H1 (cell line): ENCODE measurements at regions not wholly inside any gene's neighbourhood (a gene's known extent, or its start where the extent isn't known, plus 50 kb on each side); places are given as distances from the start of the nearest gene placed in this dataset.

ENCODE experiments used
- CTCF ChIP-seq, 3 experiments: IDR thresholded peaks; 1 replicate in 2 of 3; 2 replicates in 1 of 3; pipeline versions ENCODE4 v1.5.1 to v1.6.1; 2011; ENCODE audit warnings: low read length in 3 of 3, mild to moderate bottlenecking in 3 of 3, inconsistent platforms in 2 of 3, low read depth in 1 of 3, moderate library complexity in 1 of 3; ENCODE audit not compliant: insufficient read depth in 1 of 3; ENCODE audit errors: control extremely low read depth in 1 of 3
- JUN ChIP-seq: IDR thresholded peaks from 2 replicates; pipeline ENCODE4 v1.6.1; 2011; ENCODE audit warnings: low read depth, mild to moderate bottlenecking, improper control_type of control experiment, low read length
- RAD21 ChIP-seq, 2 experiments: IDR thresholded peaks in 1 of 2; conservative IDR thresholded peaks in 1 of 2; 2 replicates each; pipeline ENCODE4 v1.6.1; 2011; ENCODE audit warnings: low read depth in 2 of 2, low read length in 2 of 2, improper control_type of control experiment in 1 of 2, inconsistent platforms in 1 of 2, mild to moderate bottlenecking in 1 of 2, moderate library complexity in 1 of 2
- RFX5 ChIP-seq: IDR thresholded peaks from 2 replicates; pipeline ENCODE4 v1.6.1; 2011; ENCODE audit warnings: low read depth, low read length, improper control_type of control experiment, borderline replicate concordance
- RXRA ChIP-seq: IDR thresholded peaks from 2 replicates; pipeline ENCODE4 v1.6.1; 2011; ENCODE audit warnings: low read depth, mild to moderate bottlenecking, low read length, moderate library complexity; ENCODE audit not compliant: insufficient read depth
- TF ChIP-seq, protein P1 (sequence below): IDR thresholded peaks from 2 replicates; pipeline ENCODE4 v1.6.1; 2011; ENCODE audit warnings: low read depth, mild to moderate bottlenecking, low read length; ENCODE audit not compliant: insufficient read depth

- TF ChIP-seq RXRA = no peak
- TF ChIP-seq RAD21 (IDR thresholded peaks at IDR 0.05 in 1 of 2, conservative IDR thresholded peaks at IDR 0.05 in 1 of 2; ENCODE audit: low read depth in 2 of 2, low read length in 2 of 2) = no peak
- TF ChIP-seq CTCF (IDR thresholded peaks at IDR 0.05; ENCODE audit: control extremely low read depth in 1 of 3, insufficient read depth in 1 of 3, low read depth in 1 of 3, low read length in 3 of 3) = no peak
- TF ChIP-seq JUN = no peak
- TF ChIP-seq, protein P1, sequence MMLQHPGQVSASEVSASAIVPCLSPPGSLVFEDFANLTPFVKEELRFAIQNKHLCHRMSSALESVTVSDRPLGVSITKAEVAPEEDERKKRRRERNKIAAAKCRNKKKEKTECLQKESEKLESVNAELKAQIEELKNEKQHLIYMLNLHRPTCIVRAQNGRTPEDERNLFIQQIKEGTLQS = no peak
- no peak for TF ChIP-seq RFX5
Measured at GRCh38 chr3:164380156-164380555, 698.1 kb downstream of the SI start.
